VCaP (cell line): ENCODE measurements at regions not wholly inside any gene's neighbourhood (a gene's known extent, or its start where the extent isn't known, plus 50 kb on each side); places are given as distances from the start of the nearest gene placed in this dataset.

Experiments used
- H3K27ac ChIP-seq: fragments of 450-650 bp; 2 replicates; pipeline ENCODE4 v1.5.1; 2017
- CTCF ChIP-seq: fragments of 450-650 bp; conservative IDR thresholded peaks from 2 replicates; pipeline ENCODE4 v1.5.1; 2017; ENCODE audit warnings: mild to moderate bottlenecking, moderate library complexity

- H3K27ac ChIP-seq = no peak overlapping the region
- TF ChIP-seq CTCF = no peak
Observed at GRCh38 chr4:184269879-184270430, 52.3 kb upstream of the ENPP6 start.

GRCh38 chr4:184268584-184269160, 51.0 kb upstream of the ENPP6 start:
- H3K27ac ChIP-seq = no peak overlapping the region
- TF ChIP-seq CTCF = no peak

- TF ChIP-seq CTCF = no peak
- H3K27ac ChIP-seq = no peak overlapping the region
Observed at GRCh38 chr4:184267673-184268583, 50.3 kb upstream of the ENPP6 start.
